Astrocyte (in vitro differentiated cells and primary cell): ENCODE measurements at regions not wholly inside any gene's neighbourhood (a gene's known extent, or its start where the extent isn't known, plus 50 kb on each side); places are given as distances from the start of the nearest gene placed in this dataset.

ENCODE experiments used
- DNase-seq: peaks from one replicate; pipeline ENCODE4 v3.0.0-alpha.2; 2010; ENCODE audit warnings: low read depth
- FAIRE-seq: peaks from 2 replicates; lab custom pipeline; 2011; peaks lifted over from hg19 to GRCh38; lab: Jason Lieb, UNC
- H2AFZ ChIP-seq: 2 replicates; pipeline ENCODE4 v1.6.0; 2012; ENCODE audit warnings: low read depth, low read length, inconsistent platforms
- H3K27ac ChIP-seq: 2 replicates; pipeline ENCODE4 v1.5.1; 2011; ENCODE audit warnings: low read depth, low read length, inconsistent platforms
- H3K27me3 ChIP-seq: 2 replicates; pipeline ENCODE4 v1.6.0; 2011; ENCODE audit warnings: low read length, inconsistent platforms; ENCODE audit not compliant: insufficient read depth
- H3K36me3 ChIP-seq: 2 replicates; pipeline ENCODE4 v1.5.1; 2011; ENCODE audit warnings: low read length, inconsistent platforms; ENCODE audit not compliant: insufficient read depth
- H3K4me1 ChIP-seq: 2 replicates; pipeline ENCODE4 v1.5.1; 2011; ENCODE audit warnings: low read length, inconsistent platforms; ENCODE audit not compliant: insufficient read depth
- H3K4me2 ChIP-seq: 2 replicates; pipeline ENCODE4 v1.6.0; 2012; ENCODE audit warnings: low read length, inconsistent platforms
- H3K4me3 ChIP-seq: 2 replicates; pipeline ENCODE4 v1.5.1; 2011; ENCODE audit warnings: low read depth, mild to moderate bottlenecking, low read length, inconsistent platforms; ENCODE audit not compliant: insufficient read depth
- H3K79me2 ChIP-seq: 2 replicates; pipeline ENCODE4 v1.6.0; 2012; ENCODE audit warnings: mild to moderate bottlenecking, low read length, inconsistent platforms; ENCODE audit not compliant: insufficient read depth
- H3K9ac ChIP-seq: 2 replicates; pipeline ENCODE4 v1.6.0; 2012; ENCODE audit warnings: mild to moderate bottlenecking, low read length, inconsistent platforms
- H3K9me3 ChIP-seq: 2 replicates; pipeline ENCODE4 v1.5.1; 2012; ENCODE audit warnings: low read depth, mild to moderate bottlenecking, low read length, inconsistent platforms; ENCODE audit not compliant: insufficient read depth
- H4K20me1 ChIP-seq: 2 replicates; pipeline ENCODE4 v1.6.0; 2012; ENCODE audit warnings: low read length, inconsistent platforms; ENCODE audit not compliant: insufficient read depth
- H3K27ac Mint-ChIP-seq: one replicate; pipeline ENCODE4 v1.8.0; 2021; ENCODE audit warnings: mild to moderate bottlenecking, mixed read lengths; ENCODE audit not compliant: unreplicated experiment
- H3K27me3 Mint-ChIP-seq: one replicate; pipeline ENCODE4 v1.8.0; 2021; ENCODE audit warnings: low read depth, mixed read lengths; ENCODE audit not compliant: unreplicated experiment
- H3K36me3 Mint-ChIP-seq: one replicate; pipeline ENCODE4 v1.8.0; 2021; ENCODE audit warnings: low read depth, mixed read lengths; ENCODE audit not compliant: unreplicated experiment
- H3K4me1 Mint-ChIP-seq: one replicate; pipeline ENCODE4 v1.8.0; 2021; ENCODE audit warnings: low read depth, mixed read lengths; ENCODE audit not compliant: unreplicated experiment
- H3K4me3 Mint-ChIP-seq: one replicate; pipeline ENCODE4 v1.8.0; 2021; ENCODE audit warnings: mild to moderate bottlenecking, moderate library complexity, mixed read lengths; ENCODE audit not compliant: unreplicated experiment
- H3K9me3 Mint-ChIP-seq: one replicate; pipeline ENCODE4 v1.8.0; 2021; ENCODE audit warnings: mild to moderate bottlenecking, mixed read lengths; ENCODE audit not compliant: unreplicated experiment
- EZH2 ChIP-seq: IDR thresholded peaks from 2 replicates; pipeline ENCODE4 v1.6.1; 2012; ENCODE audit warnings: mild to moderate bottlenecking, low read length, inconsistent platforms; ENCODE audit not compliant: insufficient read depth
- TF ChIP-seq, protein P1 (sequence below): IDR thresholded peaks from 2 replicates; pipeline ENCODE4 v1.5.1; 2011; ENCODE audit warnings: low read depth, mild to moderate bottlenecking, inconsistent platforms, low read length, moderate library complexity; ENCODE audit not compliant: insufficient read depth

DNA sequence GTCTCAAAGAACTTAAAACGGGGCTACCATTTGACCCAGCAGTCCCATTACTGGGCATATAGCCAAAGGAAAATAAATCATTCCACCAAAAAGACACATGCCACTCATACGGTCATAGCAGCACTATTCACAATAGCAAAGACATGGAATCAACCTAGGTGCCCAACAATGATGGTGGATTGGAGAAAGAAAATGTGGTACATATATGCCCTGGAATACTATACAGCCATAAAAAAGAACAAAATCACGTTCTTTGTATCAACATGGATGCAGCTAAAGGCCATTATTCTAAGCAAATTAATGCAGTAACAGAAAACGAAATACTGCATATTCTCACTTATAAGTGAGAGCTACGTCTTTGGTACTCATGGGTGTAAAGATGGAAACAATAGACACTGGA is 138.1 kb upstream of the NEIL3 start:
- TF ChIP-seq, protein P1, sequence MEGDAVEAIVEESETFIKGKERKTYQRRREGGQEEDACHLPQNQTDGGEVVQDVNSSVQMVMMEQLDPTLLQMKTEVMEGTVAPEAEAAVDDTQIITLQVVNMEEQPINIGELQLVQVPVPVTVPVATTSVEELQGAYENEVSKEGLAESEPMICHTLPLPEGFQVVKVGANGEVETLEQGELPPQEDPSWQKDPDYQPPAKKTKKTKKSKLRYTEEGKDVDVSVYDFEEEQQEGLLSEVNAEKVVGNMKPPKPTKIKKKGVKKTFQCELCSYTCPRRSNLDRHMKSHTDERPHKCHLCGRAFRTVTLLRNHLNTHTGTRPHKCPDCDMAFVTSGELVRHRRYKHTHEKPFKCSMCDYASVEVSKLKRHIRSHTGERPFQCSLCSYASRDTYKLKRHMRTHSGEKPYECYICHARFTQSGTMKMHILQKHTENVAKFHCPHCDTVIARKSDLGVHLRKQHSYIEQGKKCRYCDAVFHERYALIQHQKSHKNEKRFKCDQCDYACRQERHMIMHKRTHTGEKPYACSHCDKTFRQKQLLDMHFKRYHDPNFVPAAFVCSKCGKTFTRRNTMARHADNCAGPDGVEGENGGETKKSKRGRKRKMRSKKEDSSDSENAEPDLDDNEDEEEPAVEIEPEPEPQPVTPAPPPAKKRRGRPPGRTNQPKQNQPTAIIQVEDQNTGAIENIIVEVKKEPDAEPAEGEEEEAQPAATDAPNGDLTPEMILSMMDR: no peak
- TF ChIP-seq EZH2: no peak
- H3K36me3 ChIP-seq: no peaks in the 10 kb centered on the region
- no peak overlapping the region for H3K4me3 Mint-ChIP-seq
- H3K9me3 ChIP-seq: no peaks in the 10 kb centered on the region
- no peaks in the 10 kb centered on the region for H4K20me1 ChIP-seq
- no peak overlapping the region for H3K27ac Mint-ChIP-seq
- no peaks in the 10 kb centered on the region for H3K9me3 Mint-ChIP-seq
- H3K4me3 ChIP-seq: no peak overlapping the region
- no peak overlapping the region for H3K4me2 ChIP-seq
- H3K27me3 Mint-ChIP-seq: no peaks in the 10 kb centered on the region
- H2AFZ ChIP-seq: no peak overlapping the region
- no peaks in the 10 kb centered on the region for H3K4me1 Mint-ChIP-seq
- H3K27ac ChIP-seq: no peak overlapping the region
- H3K27me3 ChIP-seq: no peaks in the 10 kb centered on the region
- no peaks in the 10 kb centered on the region for H3K79me2 ChIP-seq
- FAIRE-seq (no peak), DNase-seq (no peak)
- no peaks in the 10 kb centered on the region for H3K36me3 Mint-ChIP-seq
- H3K9ac ChIP-seq: no peak overlapping the region
- no peaks in the 10 kb centered on the region for H3K4me1 ChIP-seq

DNA sequence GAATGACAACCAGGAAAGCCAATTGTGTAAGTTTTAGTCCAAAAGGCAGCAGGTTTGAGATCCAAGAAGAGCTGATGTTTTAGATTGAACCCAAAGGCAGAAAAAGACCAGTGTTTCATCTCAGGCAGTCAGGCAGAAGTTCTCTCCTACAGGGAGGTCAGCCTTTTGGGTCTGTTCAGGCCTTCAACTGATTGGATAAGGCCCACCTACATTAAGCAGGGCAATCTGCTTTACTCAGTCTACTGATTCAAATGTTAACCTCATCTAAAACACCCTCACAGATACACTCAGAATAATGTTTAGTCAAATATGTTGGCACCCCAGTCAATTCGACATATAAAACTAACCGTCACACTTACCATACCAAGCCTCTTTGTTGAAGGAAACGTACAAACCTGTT is 134.2 kb upstream of the NEIL3 start:
- FAIRE-seq: no peak
- no peaks in the 10 kb centered on the region for H3K36me3 ChIP-seq
- no peaks in the 10 kb centered on the region for H3K79me2 ChIP-seq

DNA sequence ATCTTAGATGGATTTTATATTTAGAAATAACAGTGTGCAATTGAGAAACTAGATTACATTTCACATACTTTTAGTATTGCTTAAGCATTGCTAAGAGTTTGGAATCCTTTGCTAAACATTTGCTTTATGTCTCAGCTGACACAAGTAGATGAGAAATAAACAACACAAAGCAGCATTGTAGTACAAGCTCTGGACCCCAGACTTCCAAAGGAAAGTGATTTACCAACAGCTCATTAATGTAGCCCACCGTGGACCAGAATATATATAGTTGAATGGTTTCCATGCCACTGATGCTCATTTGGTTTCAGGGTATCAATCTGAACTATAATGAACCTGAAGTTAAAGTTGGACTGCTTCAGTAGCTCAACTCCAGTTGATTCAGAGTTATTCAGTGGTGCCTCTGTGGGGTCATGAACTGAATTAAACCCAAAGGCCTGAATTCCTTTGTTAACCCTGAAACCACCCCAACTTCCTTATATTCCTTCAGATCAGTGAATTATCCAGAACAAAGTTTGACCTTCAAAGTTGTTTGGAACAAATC is 132.1 kb upstream of the NEIL3 start:
- H3K9ac ChIP-seq: no peak overlapping the region
- TF ChIP-seq, protein P1: no peak
- TF ChIP-seq EZH2: no peak
- no peaks in the 10 kb centered on the region for H3K9me3 Mint-ChIP-seq
- H3K27ac Mint-ChIP-seq: no peak overlapping the region
- no peaks in the 10 kb centered on the region for H3K27me3 ChIP-seq
- no peaks in the 10 kb centered on the region for H3K36me3 Mint-ChIP-seq
- no peaks in the 10 kb centered on the region for H3K4me1 Mint-ChIP-seq
- no peak overlapping the region for H3K27ac ChIP-seq
- H3K4me3 Mint-ChIP-seq: no peak overlapping the region
- H4K20me1 ChIP-seq: no peaks in the 10 kb centered on the region
- no peaks in the 10 kb centered on the region for H3K36me3 ChIP-seq
- H2AFZ ChIP-seq: no peak overlapping the region
- FAIRE-seq (no peak), DNase-seq (peak; percentile 48)
- no peaks in the 10 kb centered on the region for H3K79me2 ChIP-seq
- no peaks in the 10 kb centered on the region for H3K27me3 Mint-ChIP-seq
- no peak overlapping the region for H3K4me2 ChIP-seq
- H3K4me3 ChIP-seq: no peak overlapping the region
- no peaks in the 10 kb centered on the region for H3K9me3 ChIP-seq
- no peaks in the 10 kb centered on the region for H3K4me1 ChIP-seq

More for the DNA sequence above, 134.2 kb upstream of the NEIL3 start:
- no peak overlapping the region for H2AFZ ChIP-seq
- H3K9me3 ChIP-seq: no peaks in the 10 kb centered on the region
- no peaks in the 10 kb centered on the region for H3K4me1 Mint-ChIP-seq
- H3K27ac ChIP-seq: no peak overlapping the region
- H3K4me1 ChIP-seq: no peaks in the 10 kb centered on the region
- no peaks in the 10 kb centered on the region for H3K36me3 Mint-ChIP-seq
- H3K27ac Mint-ChIP-seq: no peak overlapping the region
- H4K20me1 ChIP-seq: no peaks in the 10 kb centered on the region
- H3K27me3 Mint-ChIP-seq: no peaks in the 10 kb centered on the region
- H3K4me2 ChIP-seq: no peak overlapping the region
- H3K27me3 ChIP-seq: no peaks in the 10 kb centered on the region
- H3K4me3 Mint-ChIP-seq: no peak overlapping the region
- H3K4me3 ChIP-seq: no peak overlapping the region
- no peak for DNase-seq
- no peaks in the 10 kb centered on the region for H3K9me3 Mint-ChIP-seq
- no peak overlapping the region for H3K9ac ChIP-seq
- TF ChIP-seq, protein P1: no peak
- TF ChIP-seq EZH2: no peak
